Effector memory CD8-positive, alpha-beta T cell (primary cell): ENCODE measurements at regions not wholly inside any gene's neighbourhood (a gene's known extent, or its start where the extent isn't known, plus 50 kb on each side); places are given as distances from the start of the nearest gene placed in this dataset.
"Not testable (repeated sequence)": the region's sequence is repeated elsewhere in the genome, so short reads cannot be mapped to it uniquely, and the experiment has no call there.

Experiments
- ATAC-seq: fragments of 150-1000 bp; cut with Tn5 transposase; replicated peaks from 2 replicates; pipeline ENCODE4 v1.10.0; 2021; ENCODE audit warnings: mild to moderate bottlenecking, moderate library complexity
- DNase-seq, 3 experiments: peaks; one replicate each; pipeline ENCODE4 v3.0.0; 2021
- H3K27ac Mint-ChIP-seq, 2 donors: one replicate each; pipeline ENCODE4 v1.8.0; 2022; ENCODE audit warnings: mild to moderate bottlenecking in 2 of 2, mixed read lengths in 2 of 2, moderate library complexity in 2 of 2
- H3K27me3 Mint-ChIP-seq, 2 donors: one replicate each; pipeline ENCODE4 v1.8.0; 2022; ENCODE audit warnings: mixed read lengths in 2 of 2
- H3K36me3 Mint-ChIP-seq: one replicate; pipeline ENCODE4 v1.8.0; 2022; ENCODE audit warnings: mild to moderate bottlenecking, moderate library complexity, mixed read lengths; ENCODE audit not compliant: insufficient read depth
- H3K4me1 Mint-ChIP-seq, 2 donors: one replicate each; pipeline ENCODE4 v1.8.0; 2022; ENCODE audit warnings: low read depth in 2 of 2, mixed read lengths in 2 of 2
- H3K4me3 Mint-ChIP-seq, 2 donors: one replicate each; pipeline ENCODE4 v1.8.0; 2022; ENCODE audit warnings: mild to moderate bottlenecking in 2 of 2, mixed read lengths in 2 of 2, moderate library complexity in 2 of 2
- H3K9me3 Mint-ChIP-seq, 2 donors: one replicate each; pipeline ENCODE4 v1.8.0; 2022; ENCODE audit warnings: mixed read lengths in 2 of 2

- no peak overlapping the region for H3K4me3 Mint-ChIP-seq
- H3K9me3 Mint-ChIP-seq, result peaks cover 0 to 7% of the 10 kb centered on the region in 2 donors
- H3K27me3 Mint-ChIP-seq, result no peaks in the 10 kb centered on the region
- no peak for ATAC-seq
- H3K27ac Mint-ChIP-seq, result no peak overlapping the region
- DNase-seq, result no peak
- no peaks in the 10 kb centered on the region for H3K4me1 Mint-ChIP-seq
- no peaks in the 10 kb centered on the region for H3K36me3 Mint-ChIP-seq
Observed at GRCh38 chr2:216942465-216942864, 82.6 kb upstream of the TNP1 start.

GRCh38 chr2:216942016-216942415 is 82.2 kb upstream of the TNP1 start:
- DNase-seq (no peak), ATAC-seq (no peak)
- Mint-ChIP-seq H3K36me3 (no peaks in the 10 kb centered on the region), H3K27ac (no peak overlapping the region), H3K27me3 (peaks cover 0 to 3% of the 10 kb centered on the region in 2 donors), H3K4me3 (no peak overlapping the region), H3K4me1 (no peaks in the 10 kb centered on the region), H3K9me3 (peaks cover 0 to 7% of the 10 kb centered on the region in 2 donors)

GRCh38 chr2:216936954-216937357 is 77.1 kb upstream of the TNP1 start:
- Mint-ChIP-seq H3K9me3 (peaks cover 0 to 4% of the 10 kb centered on the region in 2 donors), H3K27ac (no peak overlapping the region), H3K27me3 (peaks cover 0 to 5% of the 10 kb centered on the region in 2 donors), H3K4me1 (no peaks in the 10 kb centered on the region), H3K36me3 (no peaks in the 10 kb centered on the region), H3K4me3 (no peak overlapping the region)
- DNase-seq (no peak), ATAC-seq (no peak)

- Mint-ChIP-seq H3K4me1 (no peaks in the 10 kb centered on the region), H3K27ac (no peak overlapping the region), H3K27me3 (peaks cover 0 to 5% of the 10 kb centered on the region in 2 donors), H3K4me3 (no peak overlapping the region), H3K9me3 (peaks cover 0 to 2% of the 10 kb centered on the region in 2 donors), H3K36me3 (no peaks in the 10 kb centered on the region)
- DNase-seq (no peak), ATAC-seq (no peak)
Observed at GRCh38 chr2:216934623-216935022, 74.8 kb upstream of the TNP1 start.

- ATAC-seq, result no peak
Observed at GRCh38 chr2:216934151-216934550, 74.3 kb upstream of the TNP1 start.

GRCh38 chr2:216932863-216933548 is 73.1 kb upstream of the TNP1 start:
- Mint-ChIP-seq H3K4me3 (no peak overlapping the region), H3K4me1 (no peaks in the 10 kb centered on the region), H3K36me3 (no peaks in the 10 kb centered on the region), H3K9me3 (peaks cover 0 to 2% of the 10 kb centered on the region in 2 donors), H3K27me3 (peaks cover 0 to 10% of the 10 kb centered on the region in 2 donors), H3K27ac (no peak overlapping the region)
- ATAC-seq (no peak), DNase-seq (no peak)

More at GRCh38 chr2:216934151-216934550, 74.3 kb upstream of the TNP1 start:
- H3K27me3 Mint-ChIP-seq, result peaks cover 0 to 9% of the 10 kb centered on the region in 2 donors
- no peak for DNase-seq
- no peak overlapping the region for H3K4me3 Mint-ChIP-seq
- H3K36me3 Mint-ChIP-seq, result no peaks in the 10 kb centered on the region
- peaks cover 0 to 2% of the 10 kb centered on the region in 2 donors for H3K9me3 Mint-ChIP-seq
- H3K27ac Mint-ChIP-seq, result no peak overlapping the region
- no peaks in the 10 kb centered on the region for H3K4me1 Mint-ChIP-seq

- ATAC-seq, result no peak
- H3K27me3 Mint-ChIP-seq, result peaks cover 0 to 10% of the 10 kb centered on the region in 2 donors
- H3K4me3 Mint-ChIP-seq, result no peak overlapping the region
- DNase-seq, result no peak
- peaks cover 0 to 2% of the 10 kb centered on the region in 2 donors for H3K9me3 Mint-ChIP-seq
- no peaks in the 10 kb centered on the region for H3K4me1 Mint-ChIP-seq
- no peak overlapping the region for H3K27ac Mint-ChIP-seq
- no peaks in the 10 kb centered on the region for H3K36me3 Mint-ChIP-seq
Observed at GRCh38 chr2:216932113-216932862, 72.4 kb upstream of the TNP1 start.

GRCh38 chr2:216930716-216931115 is 70.9 kb upstream of the TNP1 start:
- Mint-ChIP-seq H3K27me3 (peaks cover 11 to 12% of the 10 kb centered on the region in 2 donors), H3K36me3 (no peaks in the 10 kb centered on the region), H3K4me3 (no peak overlapping the region), H3K9me3 (peaks cover 0 to 2% of the 10 kb centered on the region in 2 donors), H3K27ac (no peak overlapping the region), H3K4me1 (no peaks in the 10 kb centered on the region)
- ATAC-seq, result no peak
- no peak for DNase-seq

- not testable (repeated sequence) for H3K27ac Mint-ChIP-seq, ATAC-seq
- H3K27me3 Mint-ChIP-seq, result peaks cover 11 to 12% of the 10 kb centered on the region in 2 donors
Observed at GRCh38 chr2:216929338-216929737, 69.5 kb upstream of the TNP1 start.

GRCh38 chr2:216927163-216927562 is 67.3 kb upstream of the TNP1 start:
- H3K27me3 Mint-ChIP-seq, result peaks cover 11 to 12% of the 10 kb centered on the region in 2 donors
- no peak overlapping the region for H3K4me3 Mint-ChIP-seq
- DNase-seq (no peak), ATAC-seq (no peak)
- no peaks in the 10 kb centered on the region for H3K4me1 Mint-ChIP-seq
- H3K9me3 Mint-ChIP-seq, result no peaks in the 10 kb centered on the region
- no peak overlapping the region for H3K27ac Mint-ChIP-seq
- H3K36me3 Mint-ChIP-seq, result no peaks in the 10 kb centered on the region

More at GRCh38 chr2:216929338-216929737, 69.5 kb upstream of the TNP1 start:
- not testable (repeated sequence) for H3K9me3 Mint-ChIP-seq, H3K4me1 Mint-ChIP-seq, DNase-seq, H3K36me3 Mint-ChIP-seq, H3K4me3 Mint-ChIP-seq

GRCh38 chr2:216925636-216926366 is 65.9 kb upstream of the TNP1 start:
- no peaks in the 10 kb centered on the region for H3K9me3 Mint-ChIP-seq
- no peak for ATAC-seq

GRCh38 chr2:216925006-216925405 is 65.1 kb upstream of the TNP1 start:
- H3K27me3 Mint-ChIP-seq, result peaks cover 11 to 12% of the 10 kb centered on the region in 2 donors
- no peak for DNase-seq
- no peak overlapping the region for H3K27ac Mint-ChIP-seq
- no peak for ATAC-seq
- H3K9me3 Mint-ChIP-seq, result no peaks in the 10 kb centered on the region
- no peaks in the 10 kb centered on the region for H3K36me3 Mint-ChIP-seq
- no peaks in the 10 kb centered on the region for H3K4me1 Mint-ChIP-seq
- H3K4me3 Mint-ChIP-seq, result no peak overlapping the region

More at GRCh38 chr2:216925636-216926366, 65.9 kb upstream of the TNP1 start:
- no peaks in the 10 kb centered on the region for H3K36me3 Mint-ChIP-seq
- no peak overlapping the region for H3K4me3 Mint-ChIP-seq
- no peak overlapping the region for H3K27ac Mint-ChIP-seq
- H3K27me3 Mint-ChIP-seq, result peaks cover 11 to 12% of the 10 kb centered on the region in 2 donors
- no peak for DNase-seq
- no peaks in the 10 kb centered on the region for H3K4me1 Mint-ChIP-seq

- no peaks in the 10 kb centered on the region for H3K4me1 Mint-ChIP-seq
- H3K4me3 Mint-ChIP-seq, result no peak overlapping the region
- ATAC-seq (no peak), DNase-seq (no peak)
- H3K27me3 Mint-ChIP-seq, result peaks cover 5 to 15% of the 10 kb centered on the region in 2 donors
- H3K9me3 Mint-ChIP-seq, result peaks cover 0 to 7% of the 10 kb centered on the region in 2 donors
- no peak overlapping the region for H3K27ac Mint-ChIP-seq
- no peaks in the 10 kb centered on the region for H3K36me3 Mint-ChIP-seq
Observed at GRCh38 chr2:216923706-216924105, 63.8 kb upstream of the TNP1 start.
